ENCODE measurements at regions not wholly inside any gene's neighbourhood (a gene's known extent, or its start where the extent isn't known, plus 50 kb on each side); places are given as distances from the start of the nearest gene placed in this dataset.

- Histone ChIP-seq H3K27me3 (ENCODE audit: control insufficient read depth in 2 of 2, insufficient read depth in 1 of 2, low read length in 1 of 2) (no peaks in the 10 kb centered on the region), H3K9me3 (ENCODE audit: control insufficient read depth in 2 of 2, insufficient read depth in 1 of 2, low read length in 1 of 2) (no peaks in the 10 kb centered on the region), H3K27ac (ENCODE audit: low read depth in 1 of 2, low read length in 1 of 2) (no peak overlapping the region), H3K4me3 (ENCODE audit: low read length in 2 of 2) (no peak overlapping the region), H3K4me1 (ENCODE audit: control insufficient read depth in 2 of 2, insufficient read depth in 2 of 2, low read length in 2 of 2) (no peaks in the 10 kb centered on the region), H3K36me3 (ENCODE audit: control insufficient read depth in 2 of 2, insufficient read depth in 2 of 2, low read length in 1 of 2) (no peaks in the 10 kb centered on the region)
- 91% methylated on average over 4 of the region's 4 CpGs for WGBS
- no peak for DNase-seq (ENCODE audit: low read depth in 6 of 9, low spot score in 9 of 9)
These were observed 286.0 kb downstream of the HLX start for GRCh38 chr1:221164951-221165838.

DNA sequence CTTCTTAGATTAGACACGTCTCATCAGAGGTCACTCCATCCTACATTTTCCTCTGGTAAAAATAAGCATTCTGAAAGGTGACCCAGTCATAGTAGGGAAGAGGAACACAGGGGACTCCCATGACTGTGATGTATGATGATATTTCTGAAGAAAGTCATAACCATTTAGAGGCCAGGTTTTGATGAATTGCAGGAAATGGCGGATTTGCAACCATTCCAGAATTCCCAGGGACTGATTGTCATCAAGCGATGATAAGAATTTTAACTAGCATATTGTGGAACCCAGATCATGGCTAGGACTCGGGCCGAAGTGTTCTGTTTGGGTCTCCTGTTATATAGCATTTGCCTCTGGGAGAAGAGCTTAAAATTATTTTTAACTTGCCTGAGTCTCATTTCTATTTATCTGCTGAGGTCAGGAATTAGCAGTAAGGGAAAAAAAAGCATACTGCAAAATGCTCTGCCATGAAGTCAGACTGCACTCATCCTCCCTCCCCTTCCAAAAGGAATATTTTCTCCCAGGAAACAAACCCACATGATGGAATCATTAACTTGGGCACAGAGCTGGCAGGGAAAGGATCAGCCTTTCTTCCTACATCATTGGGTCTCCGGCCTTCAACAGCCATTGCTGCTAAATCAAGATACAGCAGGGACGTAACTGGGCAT, 286.7 kb downstream of the HLX start:
- H3K27me3 ChIP-seq (ENCODE audit: control insufficient read depth in 2 of 2, insufficient read depth in 1 of 2, low read length in 1 of 2) = no peaks in the 10 kb centered on the region
- no peak overlapping the region for H3K4me3 ChIP-seq (ENCODE audit: low read length in 2 of 2)
- H3K4me1 ChIP-seq (ENCODE audit: control insufficient read depth in 2 of 2, insufficient read depth in 2 of 2, low read length in 2 of 2) = no peaks in the 10 kb centered on the region
- no peak for DNase-seq (ENCODE audit: low read depth in 6 of 9, low spot score in 9 of 9)
- WGBS = 85% methylated on average over 7 of the region's 7 CpGs
- no peaks in the 10 kb centered on the region for H3K36me3 ChIP-seq (ENCODE audit: control insufficient read depth in 2 of 2, insufficient read depth in 2 of 2, low read length in 1 of 2)
- H3K9me3 ChIP-seq (ENCODE audit: control insufficient read depth in 2 of 2, insufficient read depth in 1 of 2, low read length in 1 of 2) = no peaks in the 10 kb centered on the region
- H3K27ac ChIP-seq (ENCODE audit: low read depth in 1 of 2, low read length in 1 of 2) = no peak overlapping the region

- no peak overlapping the region for H3K27ac ChIP-seq (ENCODE audit: low read depth in 1 of 2, low read length in 1 of 2)
- DNase-seq (ENCODE audit: low read depth in 6 of 9, low spot score in 9 of 9) = peak in 1 of 9 donors; percentile 29
- WGBS = 28% methylated on average over 4 of the region's 4 CpGs
These were observed 287.5 kb downstream of the HLX start for GRCh38 chr1:221166559-221167318.

DNA sequence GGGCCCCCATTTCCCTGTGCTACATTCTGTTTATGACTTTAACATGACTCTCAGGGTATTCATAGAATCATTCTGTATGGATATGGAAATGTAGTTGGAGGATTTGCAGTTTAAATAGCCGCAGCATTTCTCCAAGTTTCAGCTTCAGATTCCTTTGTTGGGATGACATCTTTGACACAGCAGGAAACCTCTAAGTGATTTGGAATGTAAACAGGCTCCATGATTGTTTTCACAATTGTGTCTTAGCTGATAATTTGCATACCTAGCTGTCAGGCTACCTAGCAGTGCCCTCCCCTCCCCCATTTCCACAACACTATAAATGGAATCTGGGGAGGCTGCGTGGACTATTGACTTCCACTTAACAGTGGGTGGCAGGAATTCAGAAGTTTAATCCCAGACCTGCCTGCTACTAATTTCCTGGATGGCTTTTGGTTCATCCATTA, 290.2 kb downstream of the HLX start:
- no peaks in the 10 kb centered on the region for H3K36me3 ChIP-seq (ENCODE audit: control insufficient read depth in 2 of 2, insufficient read depth in 2 of 2, low read length in 1 of 2)
- WGBS = 91% methylated on average over 2 of the region's 2 CpGs
- H3K4me1 ChIP-seq (ENCODE audit: control insufficient read depth in 2 of 2, insufficient read depth in 2 of 2, low read length in 2 of 2) = no peaks in the 10 kb centered on the region
- no peak for DNase-seq (ENCODE audit: low read depth in 6 of 9, low spot score in 9 of 9)
- no peaks in the 10 kb centered on the region for H3K9me3 ChIP-seq (ENCODE audit: control insufficient read depth in 2 of 2, insufficient read depth in 1 of 2, low read length in 1 of 2)
- no peak overlapping the region for H3K4me3 ChIP-seq (ENCODE audit: low read length in 2 of 2)
- no peak overlapping the region for H3K27ac ChIP-seq (ENCODE audit: low read depth in 1 of 2, low read length in 1 of 2)
- no peaks in the 10 kb centered on the region for H3K27me3 ChIP-seq (ENCODE audit: control insufficient read depth in 2 of 2, insufficient read depth in 1 of 2, low read length in 1 of 2)

More at GRCh38 chr1:221166559-221167318, 287.5 kb downstream of the HLX start:
- Histone ChIP-seq H3K4me3 (ENCODE audit: low read length in 2 of 2) (no peak overlapping the region), H3K27me3 (ENCODE audit: control insufficient read depth in 2 of 2, insufficient read depth in 1 of 2, low read length in 1 of 2) (no peaks in the 10 kb centered on the region), H3K36me3 (ENCODE audit: control insufficient read depth in 2 of 2, insufficient read depth in 2 of 2, low read length in 1 of 2) (no peaks in the 10 kb centered on the region), H3K9me3 (ENCODE audit: control insufficient read depth in 2 of 2, insufficient read depth in 1 of 2, low read length in 1 of 2) (no peaks in the 10 kb centered on the region), H3K4me1 (ENCODE audit: control insufficient read depth in 2 of 2, insufficient read depth in 2 of 2, low read length in 2 of 2) (no peaks in the 10 kb centered on the region)

GRCh38 chr1:221170171-221170570, 290.9 kb downstream of the HLX start:
- Histone ChIP-seq H3K36me3 (ENCODE audit: control insufficient read depth in 2 of 2, insufficient read depth in 2 of 2, low read length in 1 of 2) (no peaks in the 10 kb centered on the region), H3K4me1 (ENCODE audit: control insufficient read depth in 2 of 2, insufficient read depth in 2 of 2, low read length in 2 of 2) (no peaks in the 10 kb centered on the region), H3K9me3 (ENCODE audit: control insufficient read depth in 2 of 2, insufficient read depth in 1 of 2, low read length in 1 of 2) (no peaks in the 10 kb centered on the region), H3K27me3 (ENCODE audit: control insufficient read depth in 2 of 2, insufficient read depth in 1 of 2, low read length in 1 of 2) (no peaks in the 10 kb centered on the region), H3K27ac (ENCODE audit: low read depth in 1 of 2, low read length in 1 of 2) (no peak overlapping the region), H3K4me3 (ENCODE audit: low read length in 2 of 2) (no peak overlapping the region)
- DNase-seq (ENCODE audit: low read depth in 6 of 9, low spot score in 9 of 9) = no peak

DNA sequence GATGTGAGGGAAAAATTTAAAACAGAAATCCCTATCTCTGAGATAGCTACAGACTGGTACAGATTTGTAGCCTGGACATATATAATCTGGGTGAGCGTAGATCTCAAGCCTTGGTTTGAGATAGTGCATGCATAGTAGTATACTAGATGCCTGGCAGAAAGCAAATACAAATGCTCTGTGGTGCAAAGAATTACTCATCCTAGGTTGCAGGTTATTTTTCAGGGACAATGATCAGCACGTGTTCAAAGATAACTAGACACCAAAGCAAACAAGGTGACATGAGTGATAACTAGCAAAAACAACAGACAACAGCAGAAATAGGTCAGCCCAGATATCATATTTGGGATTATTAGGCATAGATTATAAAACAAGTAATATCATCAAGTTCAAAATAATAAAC, 292.5 kb downstream of the HLX start:
- H3K9me3 ChIP-seq (ENCODE audit: control insufficient read depth in 2 of 2, insufficient read depth in 1 of 2, low read length in 1 of 2) = no peaks in the 10 kb centered on the region
- no peak overlapping the region for H3K27ac ChIP-seq (ENCODE audit: low read depth in 1 of 2, low read length in 1 of 2)
- 96% methylated on average over 2 of the region's 2 CpGs for WGBS
- H3K4me3 ChIP-seq (ENCODE audit: low read length in 2 of 2) = no peak overlapping the region
- no peaks in the 10 kb centered on the region for H3K27me3 ChIP-seq (ENCODE audit: control insufficient read depth in 2 of 2, insufficient read depth in 1 of 2, low read length in 1 of 2)
- DNase-seq (ENCODE audit: low read depth in 6 of 9, low spot score in 9 of 9) = no peak
- no peaks in the 10 kb centered on the region for H3K36me3 ChIP-seq (ENCODE audit: control insufficient read depth in 2 of 2, insufficient read depth in 2 of 2, low read length in 1 of 2)
- no peaks in the 10 kb centered on the region for H3K4me1 ChIP-seq (ENCODE audit: control insufficient read depth in 2 of 2, insufficient read depth in 2 of 2, low read length in 2 of 2)

DNA sequence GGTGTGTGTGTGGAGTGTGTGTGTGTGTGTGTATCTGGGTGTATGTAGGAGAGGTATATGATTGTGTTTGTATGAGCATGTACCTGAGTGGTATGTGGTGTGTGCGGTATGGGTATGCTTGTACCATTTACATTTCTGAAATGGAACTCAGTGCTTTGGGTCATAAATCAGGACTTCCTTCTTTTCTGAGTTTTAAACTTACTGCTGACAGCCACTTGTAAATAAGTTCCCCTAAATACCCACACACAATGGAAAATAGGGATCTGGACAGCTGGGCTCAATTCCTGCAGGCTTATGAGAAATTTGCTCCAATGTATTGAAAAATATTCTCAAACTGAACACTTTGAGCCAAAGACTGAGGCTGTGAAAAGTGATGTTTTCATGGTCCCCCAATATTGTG, 293.6 kb downstream of the HLX start:
- Histone ChIP-seq H3K9me3 (ENCODE audit: control insufficient read depth in 2 of 2, insufficient read depth in 1 of 2, low read length in 1 of 2) (no peaks in the 10 kb centered on the region), H3K4me3 (ENCODE audit: low read length in 2 of 2) (no peak overlapping the region), H3K36me3 (ENCODE audit: control insufficient read depth in 2 of 2, insufficient read depth in 2 of 2, low read length in 1 of 2) (no peaks in the 10 kb centered on the region), H3K27ac (ENCODE audit: low read depth in 1 of 2, low read length in 1 of 2) (no peak overlapping the region), H3K27me3 (ENCODE audit: control insufficient read depth in 2 of 2, insufficient read depth in 1 of 2, low read length in 1 of 2) (no peaks in the 10 kb centered on the region), H3K4me1 (ENCODE audit: control insufficient read depth in 2 of 2, insufficient read depth in 2 of 2, low read length in 2 of 2) (no peaks in the 10 kb centered on the region)
- no peak for DNase-seq (ENCODE audit: low read depth in 6 of 9, low spot score in 9 of 9)
- 79% methylated on average over 1 of the region's 1 CpG for WGBS

DNA sequence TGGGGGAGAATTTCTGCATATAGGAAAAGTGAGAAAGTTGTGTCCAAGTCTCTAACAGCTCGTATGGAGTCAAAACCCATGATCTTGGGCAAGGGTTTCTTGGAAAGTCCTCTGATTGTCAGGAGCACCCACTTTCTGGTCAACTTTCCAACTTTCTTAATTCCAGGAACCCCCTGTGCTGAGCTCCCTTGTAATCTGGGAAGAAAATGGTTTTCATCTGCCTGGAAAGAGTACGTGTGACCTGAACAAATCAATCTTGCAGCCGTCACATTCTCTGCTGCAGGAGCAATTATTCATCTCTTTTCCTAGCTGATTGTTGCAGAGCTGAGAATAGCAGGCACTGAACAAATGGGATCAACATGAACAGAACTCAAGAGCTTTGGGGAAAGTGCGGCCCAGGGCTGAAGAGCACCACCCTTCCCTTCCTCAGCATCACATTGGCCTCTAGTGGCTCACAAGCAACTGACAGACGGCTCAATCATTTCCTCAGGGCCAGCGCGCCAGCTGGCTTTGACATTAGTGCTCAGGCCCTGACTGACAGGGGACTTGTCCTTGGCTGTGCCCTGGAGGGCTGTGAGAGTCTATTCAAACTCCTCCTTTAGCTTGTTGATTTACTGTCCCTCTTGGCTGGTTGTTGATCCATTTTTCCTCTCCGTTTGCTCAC, 295.2 kb downstream of the HLX start:
- Histone ChIP-seq H3K27ac (ENCODE audit: low read depth in 1 of 2, low read length in 1 of 2) (no peak overlapping the region), H3K27me3 (ENCODE audit: control insufficient read depth in 2 of 2, insufficient read depth in 1 of 2, low read length in 1 of 2) (no peaks in the 10 kb centered on the region), H3K4me3 (ENCODE audit: low read length in 2 of 2) (no peak overlapping the region), H3K9me3 (ENCODE audit: control insufficient read depth in 2 of 2, insufficient read depth in 1 of 2, low read length in 1 of 2) (no peaks in the 10 kb centered on the region), H3K4me1 (ENCODE audit: control insufficient read depth in 2 of 2, insufficient read depth in 2 of 2, low read length in 2 of 2) (no peaks in the 10 kb centered on the region), H3K36me3 (ENCODE audit: control insufficient read depth in 2 of 2, insufficient read depth in 2 of 2, low read length in 1 of 2) (no peaks in the 10 kb centered on the region)
- 84% methylated on average over 8 of the region's 8 CpGs for WGBS
- no peak for DNase-seq (ENCODE audit: low read depth in 6 of 9, low spot score in 9 of 9)
